Lower leg skin (tissue), 4 donors: ENCODE measurements at regions not wholly inside any gene's neighbourhood (a gene's known extent, or its start where the extent isn't known, plus 50 kb on each side); places are given as distances from the start of the nearest gene placed in this dataset.
"Not testable (repeated sequence)": the region's sequence is repeated elsewhere in the genome, so short reads cannot be mapped to it uniquely, and the experiment has no call there.

Experiments
- DNase-seq, 2 donors: peaks; one replicate each; pipeline ENCODE4 v3.0.0-alpha.2; 2019; ENCODE audit warnings: low spot score in 2 of 2
- H3K4me3 ChIP-seq: fragments of 200-600 bp; sonication (generic); 2 replicates; pipeline ENCODE4 v1.5.1; 2017; ENCODE audit warnings: mild to moderate bottlenecking, low read depth; ENCODE audit not compliant: poor library complexity, severe bottlenecking
- POLR2A ChIP-seq, 2 donors: fragments of 450-650 bp; IDR thresholded peaks; one replicate each; pipeline ENCODE4 v1.6.1; 2016 to 2017; ENCODE audit warnings: antibody characterized with exemption in 2 of 2, mild to moderate bottlenecking in 1 of 2, moderate library complexity in 1 of 2
- WGBS, 2 donors: methylation state at CpG; one replicate each; pipeline ENCODE4 v1.1.5; 2018; 5-methylcytosine and 5-hydroxymethylcytosine counted together
- intact Hi-C: fragments of 100-400 bp; cut with DNase I; formaldehyde crosslinking; loops from one replicate; pipeline ENCODE4 v1.15.0; 2023; ENCODE audit warnings: low total_unique reads
- TF ChIP-seq, protein P1 (sequence below), 3 donors: fragments of 450-650 bp; IDR thresholded peaks; one replicate each; pipeline ENCODE4 v1.5.1; 2016; ENCODE audit warnings: antibody characterized with exemption in 3 of 3, mild to moderate bottlenecking in 3 of 3, moderate library complexity in 2 of 3

DNA sequence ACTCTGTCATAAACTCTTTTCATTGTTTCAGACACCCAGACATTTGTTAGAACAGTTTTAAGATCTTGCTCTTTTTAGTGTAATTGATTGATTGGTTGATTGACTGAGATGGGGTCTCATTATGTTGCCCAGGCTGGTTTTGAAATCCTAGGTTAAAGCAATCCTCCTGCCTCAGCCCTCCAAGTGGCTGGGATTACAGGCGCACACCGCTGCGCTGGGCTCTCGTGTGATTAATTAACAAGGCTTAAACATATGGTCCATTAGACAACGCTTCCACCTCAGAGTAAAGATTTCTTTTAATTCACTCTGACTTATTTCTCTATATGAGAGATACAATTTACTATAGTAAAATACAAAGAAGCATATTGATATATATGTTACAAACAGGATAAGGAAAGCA lies 114.0 kb upstream of the C2CD4B start:
- TF ChIP-seq, protein P1, sequence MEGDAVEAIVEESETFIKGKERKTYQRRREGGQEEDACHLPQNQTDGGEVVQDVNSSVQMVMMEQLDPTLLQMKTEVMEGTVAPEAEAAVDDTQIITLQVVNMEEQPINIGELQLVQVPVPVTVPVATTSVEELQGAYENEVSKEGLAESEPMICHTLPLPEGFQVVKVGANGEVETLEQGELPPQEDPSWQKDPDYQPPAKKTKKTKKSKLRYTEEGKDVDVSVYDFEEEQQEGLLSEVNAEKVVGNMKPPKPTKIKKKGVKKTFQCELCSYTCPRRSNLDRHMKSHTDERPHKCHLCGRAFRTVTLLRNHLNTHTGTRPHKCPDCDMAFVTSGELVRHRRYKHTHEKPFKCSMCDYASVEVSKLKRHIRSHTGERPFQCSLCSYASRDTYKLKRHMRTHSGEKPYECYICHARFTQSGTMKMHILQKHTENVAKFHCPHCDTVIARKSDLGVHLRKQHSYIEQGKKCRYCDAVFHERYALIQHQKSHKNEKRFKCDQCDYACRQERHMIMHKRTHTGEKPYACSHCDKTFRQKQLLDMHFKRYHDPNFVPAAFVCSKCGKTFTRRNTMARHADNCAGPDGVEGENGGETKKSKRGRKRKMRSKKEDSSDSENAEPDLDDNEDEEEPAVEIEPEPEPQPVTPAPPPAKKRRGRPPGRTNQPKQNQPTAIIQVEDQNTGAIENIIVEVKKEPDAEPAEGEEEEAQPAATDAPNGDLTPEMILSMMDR (IDR thresholded peaks at IDR 0.05): no peak
- TF ChIP-seq POLR2A (IDR thresholded peaks at IDR 0.05): no peak
- DNase-seq: no peak
- WGBS, 2 donors: 81 to 83% methylated on average over 5 of the region's 5 CpGs
- intact Hi-C loops: no loop called here
- no peak overlapping the region for H3K4me3 ChIP-seq

DNA sequence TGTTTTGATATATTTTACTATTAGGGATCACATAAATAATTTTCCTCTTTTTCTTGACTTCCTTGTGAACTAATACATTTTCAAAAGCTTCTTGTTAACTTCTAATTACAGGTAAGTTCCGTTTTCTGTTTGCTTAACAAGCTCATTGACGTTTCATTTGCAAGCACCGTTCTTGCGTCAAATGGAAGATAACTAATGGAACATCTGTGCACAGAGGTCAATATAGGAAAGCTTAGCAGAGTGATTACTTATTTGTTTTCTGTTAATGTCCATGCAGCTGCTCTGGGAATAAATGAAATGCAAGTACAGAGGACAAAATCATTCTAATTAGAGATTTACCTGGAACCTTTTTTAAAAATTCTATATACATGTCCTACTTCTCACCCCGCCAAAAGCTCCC lies 115.5 kb upstream of the C2CD4B start:
- intact Hi-C loops: no loop called here
- H3K4me3 ChIP-seq: no peak overlapping the region
- 78 to 85% methylated on average over 5 of the region's 5 CpGs for WGBS, 2 donors
- no peak for DNase-seq
- no peak for TF ChIP-seq POLR2A (IDR thresholded peaks at IDR 0.05)
- TF ChIP-seq, protein P1 (IDR thresholded peaks at IDR 0.05): no peak

DNA sequence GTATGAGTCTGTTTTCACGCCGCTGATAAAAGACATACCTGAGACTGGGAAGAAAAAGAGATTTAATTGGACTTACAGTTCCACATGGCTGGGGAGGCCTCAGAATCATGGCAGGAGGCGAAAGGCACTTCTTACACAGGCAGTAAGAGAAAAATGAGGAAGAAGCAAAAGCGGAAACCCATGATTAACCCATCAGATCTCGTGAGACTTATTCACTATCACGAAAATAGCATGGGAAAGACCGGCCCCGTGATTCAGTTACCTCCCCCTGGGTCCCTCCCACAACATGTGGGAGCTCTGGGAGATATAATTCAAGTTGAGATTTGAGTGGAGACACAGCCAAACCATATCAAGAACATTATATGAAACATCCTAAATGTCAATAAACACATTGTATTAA lies 116.7 kb upstream of the C2CD4B start:
- WGBS, 2 donors: 79 to 92% methylated on average over 8 of the region's 8 CpGs
- H3K4me3 ChIP-seq, DNase-seq, intact Hi-C loops: not testable (repeated sequence)

DNA sequence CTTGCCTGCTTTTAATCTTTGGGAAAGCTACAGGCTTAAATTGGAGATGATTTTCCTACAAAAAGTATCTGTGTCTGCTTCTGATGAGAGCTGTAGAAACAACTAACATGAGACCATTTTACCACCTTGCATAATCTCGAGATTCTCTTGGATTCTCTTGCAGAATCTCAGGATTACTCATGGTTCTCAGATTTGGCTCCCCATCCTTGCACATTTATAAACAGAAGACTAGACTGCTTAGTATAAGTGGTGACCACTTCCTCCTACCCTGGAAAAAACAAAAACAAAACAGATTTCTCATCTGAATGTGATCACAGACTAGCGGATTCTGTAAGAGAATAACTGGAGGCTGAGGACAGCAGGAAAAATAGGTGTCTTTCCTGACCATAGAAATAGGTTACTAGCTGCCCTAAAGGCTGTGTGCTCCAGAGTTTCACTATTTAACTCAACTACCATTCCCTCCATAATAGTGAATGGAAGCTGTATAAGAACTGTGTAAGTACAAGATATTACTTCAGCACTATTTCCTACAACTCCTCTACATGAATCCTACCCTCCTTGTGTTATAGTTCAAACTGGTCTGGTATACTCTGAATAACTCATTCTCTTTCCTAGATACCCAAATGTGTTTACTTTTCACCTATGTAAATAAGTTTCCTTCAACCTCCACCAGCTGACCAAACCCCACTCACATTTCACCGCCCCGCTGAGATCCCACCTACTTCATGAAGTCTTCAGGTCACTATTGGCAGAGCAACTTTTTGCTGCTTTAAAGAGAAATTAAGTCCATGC lies 122.2 kb upstream of the C2CD4B start:
- WGBS, 2 donors: 83 to 85% methylated on average over 4 of the region's 4 CpGs
- H3K4me3 ChIP-seq: no peak overlapping the region
- TF ChIP-seq, protein P1 (IDR thresholded peaks at IDR 0.05): no peak
- no peak for TF ChIP-seq POLR2A (IDR thresholded peaks at IDR 0.05)
- intact Hi-C loops: no loop called here
- DNase-seq: no peak

DNA sequence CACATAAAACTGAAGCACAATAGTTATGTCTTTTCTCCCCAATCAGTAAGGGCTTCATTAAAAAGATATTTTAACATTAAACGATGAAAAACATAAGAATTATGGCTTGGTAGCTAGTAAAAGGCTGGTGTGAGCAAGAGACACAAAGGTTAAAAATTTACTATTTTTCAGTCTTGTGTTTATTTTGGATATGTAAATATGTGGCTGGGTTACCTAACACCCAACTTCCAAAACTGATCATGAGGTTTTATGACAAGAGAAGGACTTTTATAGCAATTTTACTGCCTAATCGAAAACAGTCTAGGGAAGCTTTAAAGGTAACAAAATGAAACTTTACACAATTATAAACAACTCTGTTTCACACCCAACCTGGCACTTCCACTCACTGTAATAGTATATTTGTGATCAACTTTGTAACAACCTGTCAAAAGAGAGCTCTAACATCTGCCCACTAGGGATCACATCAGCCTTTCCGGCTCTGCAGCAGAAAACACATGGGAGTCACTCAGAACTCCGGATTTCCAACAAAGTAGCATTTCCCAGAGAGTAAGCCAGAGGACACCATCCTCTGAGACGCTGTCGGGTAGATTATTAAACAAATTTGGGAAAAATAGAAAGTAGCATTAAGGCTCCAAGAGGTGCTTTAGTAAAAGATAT lies 123.4 kb upstream of the C2CD4B start:
- intact Hi-C loops: no loop called here
- no peak for DNase-seq
- no peak overlapping the region for H3K4me3 ChIP-seq
- TF ChIP-seq, protein P1 (IDR thresholded peaks at IDR 0.05): no peak
- no peak for TF ChIP-seq POLR2A (IDR thresholded peaks at IDR 0.05)
- 72 to 83% methylated on average over 6 of the region's 6 CpGs for WGBS, 2 donors

DNA sequence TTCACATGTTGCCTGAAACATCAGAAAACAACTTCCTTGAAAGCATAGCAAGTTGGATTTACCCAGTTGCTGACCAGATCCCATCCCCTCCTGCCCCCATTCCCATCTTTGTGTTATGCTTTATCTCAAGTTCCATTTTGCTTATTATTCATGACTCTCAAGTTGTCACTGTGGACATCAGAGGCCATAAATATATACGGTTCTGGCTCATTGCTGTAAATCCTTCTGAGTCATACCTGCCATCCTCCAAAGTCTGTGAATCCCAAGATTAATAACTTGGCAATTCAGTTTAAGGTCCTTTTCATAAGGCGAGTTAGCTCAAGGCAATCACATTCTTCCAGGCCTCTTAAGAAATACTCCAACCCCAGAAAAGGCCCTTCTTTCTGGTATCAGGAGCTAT lies 126.2 kb upstream of the C2CD4B start:
- TF ChIP-seq, protein P1 (IDR thresholded peaks at IDR 0.05): no peak
- no peak for TF ChIP-seq POLR2A (IDR thresholded peaks at IDR 0.05)
- no peak overlapping the region for H3K4me3 ChIP-seq
- DNase-seq: no peak
- intact Hi-C loops: no loop called here
- 60 to 63% methylated on average over 2 of the region's 2 CpGs for WGBS, 2 donors
